ENCODE measurements at regions not wholly inside any gene's neighbourhood (a gene's known extent, or its start where the extent isn't known, plus 50 kb on each side); places are given as distances from the start of the nearest gene placed in this dataset.

- no peaks in the 10 kb centered on the region for H3K36me3 Mint-ChIP-seq (ENCODE audit: insufficient read depth in 1 of 3, low read depth in 3 of 3)
- no peak overlapping the region for H2BK20ac ChIP-seq (ENCODE audit: low read depth, low read length, poor library complexity, severe bottlenecking)
- H3K79me1 ChIP-seq (ENCODE audit: insufficient read depth, low read depth, low read length, poor library complexity, severe bottlenecking): no peaks in the 10 kb centered on the region
- H3K4me3 Mint-ChIP-seq: no peak overlapping the region
- H3K79me2 ChIP-seq (ENCODE audit: insufficient read depth, low read length): no peaks in the 10 kb centered on the region
- no CpG with 5 or more reads among the region's 4 CpGs for WGBS (ENCODE audit: extremely low coverage, insufficient read length, low lambda C conversion rate)
- H4K20me1 ChIP-seq (ENCODE audit: control insufficient read depth, insufficient read depth, insufficient read length): no peaks in the 10 kb centered on the region
- no peak overlapping the region for H3K27ac ChIP-seq (ENCODE audit: insufficient read length, low read depth, low read length)
- H4K91ac ChIP-seq (ENCODE audit: insufficient read length, low read depth, low read length): no peak overlapping the region
- no peak for DNase-seq
- no peak overlapping the region for H4K5ac ChIP-seq (ENCODE audit: insufficient read length, low read depth, low read length)
- H3K4ac ChIP-seq (ENCODE audit: low read depth, low read length): no peak overlapping the region
- H3K4me1 ChIP-seq (ENCODE audit: insufficient read depth, low read length): no peaks in the 10 kb centered on the region
- no peak overlapping the region for H2AK5ac ChIP-seq (ENCODE audit: insufficient read length, low read length)
- H3K18ac ChIP-seq (ENCODE audit: insufficient read length, low read depth, low read length): no peak overlapping the region
- H3K4me2 ChIP-seq (ENCODE audit: insufficient read depth, insufficient read length, low read length): no peak overlapping the region
- H3K23ac ChIP-seq (ENCODE audit: insufficient read length, low read depth, low read length): no peak overlapping the region
- TF ChIP-seq CTCF (conservative IDR thresholded peaks at IDR 0.05): no peak
- H3K14ac ChIP-seq (ENCODE audit: insufficient read depth, low read length): no peak overlapping the region
- H2BK5ac ChIP-seq (ENCODE audit: insufficient read length, low read length): no peak overlapping the region
- no peak overlapping the region for H2AFZ ChIP-seq (ENCODE audit: low read length)
- H2BK120ac ChIP-seq (ENCODE audit: low read depth, low read length, poor library complexity, severe bottlenecking): no peak overlapping the region
- H3K27ac Mint-ChIP-seq: no peak overlapping the region
- H2BK12ac ChIP-seq (ENCODE audit: insufficient read length, low read depth, low read length): no peak overlapping the region
- H4K8ac ChIP-seq (replicated peaks; ENCODE audit: insufficient read length, low read depth, low read length): no peak overlapping the region
- H3K9ac ChIP-seq (ENCODE audit: extremely low read depth, insufficient read length, low read length): no peak overlapping the region
- H3K9me3 Mint-ChIP-seq: no peaks in the 10 kb centered on the region; a peak in 1 of 5 replicates
- H3K9me3 ChIP-seq (ENCODE audit: control insufficient read depth, low read depth, low read length): no peaks in the 10 kb centered on the region
- no peak overlapping the region for H2BK15ac ChIP-seq (ENCODE audit: low read depth, low read length)
- no peaks in the 10 kb centered on the region for H3K27me3 ChIP-seq (ENCODE audit: insufficient read depth, low read length)
- no peaks in the 10 kb centered on the region for H3K23me2 ChIP-seq (ENCODE audit: insufficient read length, low read depth, low read length, poor library complexity, severe bottlenecking)
- H3T11ph ChIP-seq (ENCODE audit: low read length): no peak overlapping the region
- H3K56ac ChIP-seq (ENCODE audit: insufficient read length, low read depth, low read length): no peak overlapping the region
- H3K27me3 Mint-ChIP-seq (ENCODE audit: low read depth): no peaks in the 10 kb centered on the region; the same call in none of the 2 replicates
- peaks cover 9 to 10% of the 10 kb centered on the region in 2 experiments for H3K4me1 Mint-ChIP-seq
These were observed 318.3 kb downstream of the RRAGC start for GRCh38 chr1:38541223-38541622.

All from H9 (cell line).